PC-3 (cell line): ENCODE measurements at regions not wholly inside any gene's neighbourhood (a gene's known extent, or its start where the extent isn't known, plus 50 kb on each side); places are given as distances from the start of the nearest gene placed in this dataset.

ENCODE experiments used
- ATAC-seq: fragments of 200-7000 bp; cut with Tn5 transposase; 2 replicates; pipeline ENCODE4 v1.9.1; 2020; ENCODE audit warnings: mild to moderate bottlenecking, moderate library complexity
- BruUV-seq: library from RNA; stranded (reverse); fragments of 400-500 nt; replicated peaks from 2 replicates; lab custom pipeline; 2021; lab: Mats Ljungman, UMichigan
- CTCF ChIA-PET: fragments of 300-600 bp; sonication (Branson Sonifier 250); formaldehyde crosslinking; loops from one replicate; lab custom pipeline; 2022; ENCODE audit warnings: antibody characterized with exemption; lab: Charles Lee
- POLR2A ChIA-PET: fragments of 300-600 bp; sonication (Branson Sonifier 250); formaldehyde crosslinking; loops from one replicate; lab custom pipeline; 2022; ENCODE audit warnings: antibody characterized with exemption; ENCODE audit not compliant: unreplicated experiment; lab: Charles Lee
- DNase-seq: peaks from one replicate; pipeline ENCODE4 v3.0.0-alpha.2; 2015
- H2AFZ ChIP-seq: fragments of 300-600 bp; sonication (generic); 2 replicates; pipeline ENCODE4 v1.6.0; 2016; ENCODE audit warnings: antibody characterized with exemption, low read length
- H3F3A ChIP-seq: fragments of 300-600 bp; sonication (generic); one replicate; pipeline ENCODE4 v1.6.0; 2017; ENCODE audit warnings: antibody characterized with exemption, low read length, control low read depth, mild to moderate bottlenecking; ENCODE audit not compliant: unreplicated experiment
- H3K27ac ChIP-seq: fragments of 300-600 bp; sonication (generic); 2 replicates; pipeline ENCODE4 v1.5.1; 2016; ENCODE audit warnings: mild to moderate bottlenecking, low read length
- H3K27me3 ChIP-seq: fragments of 300-600 bp; sonication (generic); 2 replicates; pipeline ENCODE4 v1.6.1; 2016; ENCODE audit warnings: low read length, mixed read lengths
- H3K36me3 ChIP-seq: fragments of 300-600 bp; sonication (generic); 2 replicates; pipeline ENCODE4 v1.6.1; 2016; ENCODE audit warnings: low read depth, mixed run types, low read length, mixed read lengths
- H3K4me1 ChIP-seq: fragments of 300-600 bp; sonication (generic); 2 replicates; pipeline ENCODE4 v1.5.1; 2016; ENCODE audit warnings: low read length; ENCODE audit not compliant: insufficient read depth
- H3K4me2 ChIP-seq: fragments of 300-600 bp; sonication (generic); 2 replicates; pipeline ENCODE4 v1.6.0; 2016; ENCODE audit warnings: low read length
- H3K4me3 ChIP-seq: fragments of 300-600 bp; sonication (generic); 2 replicates; pipeline ENCODE4 v1.5.1; 2016; ENCODE audit warnings: mild to moderate bottlenecking, low read length, mixed read lengths
- H3K79me2 ChIP-seq: fragments of 300-600 bp; sonication (generic); 2 replicates; pipeline ENCODE4 v1.6.1; 2017; ENCODE audit warnings: low read length, mixed read lengths
- H3K9ac ChIP-seq: fragments of 300-600 bp; sonication (generic); 2 replicates; pipeline ENCODE4 v1.6.0; 2016; ENCODE audit warnings: mild to moderate bottlenecking, low read length
- H3K9me2 ChIP-seq: fragments of 300-600 bp; sonication (generic); replicated peaks from 2 replicates; pipeline ENCODE4 v1.6.1; 2016; ENCODE audit warnings: mixed run types, low read length, mixed read lengths
- H3K9me3 ChIP-seq: fragments of 300-600 bp; sonication (generic); 2 replicates; pipeline ENCODE4 v1.6.1; 2016; ENCODE audit warnings: low read length, mixed read lengths
- H4K20me1 ChIP-seq: fragments of 300-600 bp; sonication (generic); 2 replicates; pipeline ENCODE4 v1.6.1; 2016; ENCODE audit warnings: low read length, mixed read lengths
- EZH2 ChIP-seq: fragments of 300-600 bp; sonication (generic); IDR thresholded peaks from one replicate; pipeline ENCODE4 v1.6.1; 2017; ENCODE audit warnings: antibody characterized with exemption, mild to moderate bottlenecking, low read length; ENCODE audit not compliant: unreplicated experiment
- EZH2phosphoT487 ChIP-seq: fragments of 300-600 bp; sonication (generic); IDR thresholded peaks from 2 replicates; pipeline ENCODE4 v1.6.1; 2018; ENCODE audit warnings: mild to moderate bottlenecking, antibody characterized with exemption, low read length, borderline replicate concordance
- intact Hi-C: fragments of 100-400 bp; cut with micrococcal nuclease; formaldehyde crosslinking; loops from 2 replicates; pipeline ENCODE4 v1.9.0; 2023
- TF ChIP-seq, protein P1 (sequence below): fragments of 300-600 bp; sonication (generic); conservative IDR thresholded peaks from 2 replicates; pipeline ENCODE4 v1.5.1; 2017; ENCODE audit warnings: antibody characterized with exemption, low read depth, mild to moderate bottlenecking, low read length

DNA sequence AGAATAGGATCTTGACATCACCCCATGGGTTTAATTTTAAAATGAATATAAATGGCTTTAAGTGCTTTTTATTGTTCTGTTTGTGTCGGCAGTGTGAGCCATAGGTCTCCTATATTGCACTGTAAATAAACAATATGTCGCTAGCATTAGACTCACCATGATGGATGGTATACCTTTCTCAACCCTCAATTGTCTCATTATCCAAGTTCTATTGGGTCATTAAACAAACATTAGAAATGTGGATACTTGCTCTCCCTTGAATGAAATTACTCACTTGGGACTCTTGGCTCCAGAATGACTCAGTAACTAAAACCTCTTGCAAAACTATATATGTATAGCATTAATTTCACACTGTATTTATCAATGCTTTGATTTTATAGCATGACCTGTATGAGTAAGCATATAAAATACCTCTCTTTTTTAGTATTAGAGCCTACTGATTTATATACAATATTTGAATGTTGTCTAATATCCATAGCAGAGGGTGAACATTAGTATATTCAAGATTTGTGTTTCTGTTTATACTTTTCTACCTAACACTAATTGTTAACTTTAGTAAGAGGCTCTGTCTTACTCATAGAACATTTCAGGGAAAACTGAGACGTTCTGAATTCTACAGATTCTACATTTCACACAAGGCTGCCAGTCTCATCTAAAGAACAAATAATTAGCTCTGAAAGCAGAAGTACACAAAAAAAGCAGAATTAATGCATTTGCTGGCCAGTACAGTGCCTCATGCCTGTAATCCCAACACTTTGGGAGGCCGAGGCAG, 303.8 kb upstream of the PRR16 start:
- peaks cover 11% of the 10 kb centered on the region for H3K4me1 ChIP-seq
- H3K9ac ChIP-seq: peak overlapping the region; percentile 39; the same call in 1 of the 2 replicates
- no peak overlapping the region; the same call in 1 of the 2 replicates for H3K4me3 ChIP-seq
- no peaks in the 10 kb centered on the region for H3K27me3 ChIP-seq
- peaks cover 4% of the 10 kb centered on the region for H3F3A ChIP-seq
- ATAC-seq: peak; percentile 94
- no TSS peak for BruUV-seq
- H3K9me2 ChIP-seq: no peaks in the 10 kb centered on the region
- H3K27ac ChIP-seq: peak overlapping the region; percentile 87
- peak; percentile 89 for DNase-seq
- peak overlapping the region; percentile 17; the same call in 1 of the 2 replicates for H2AFZ ChIP-seq
- TF ChIP-seq EZH2: no peak
- TF ChIP-seq, protein P1, sequence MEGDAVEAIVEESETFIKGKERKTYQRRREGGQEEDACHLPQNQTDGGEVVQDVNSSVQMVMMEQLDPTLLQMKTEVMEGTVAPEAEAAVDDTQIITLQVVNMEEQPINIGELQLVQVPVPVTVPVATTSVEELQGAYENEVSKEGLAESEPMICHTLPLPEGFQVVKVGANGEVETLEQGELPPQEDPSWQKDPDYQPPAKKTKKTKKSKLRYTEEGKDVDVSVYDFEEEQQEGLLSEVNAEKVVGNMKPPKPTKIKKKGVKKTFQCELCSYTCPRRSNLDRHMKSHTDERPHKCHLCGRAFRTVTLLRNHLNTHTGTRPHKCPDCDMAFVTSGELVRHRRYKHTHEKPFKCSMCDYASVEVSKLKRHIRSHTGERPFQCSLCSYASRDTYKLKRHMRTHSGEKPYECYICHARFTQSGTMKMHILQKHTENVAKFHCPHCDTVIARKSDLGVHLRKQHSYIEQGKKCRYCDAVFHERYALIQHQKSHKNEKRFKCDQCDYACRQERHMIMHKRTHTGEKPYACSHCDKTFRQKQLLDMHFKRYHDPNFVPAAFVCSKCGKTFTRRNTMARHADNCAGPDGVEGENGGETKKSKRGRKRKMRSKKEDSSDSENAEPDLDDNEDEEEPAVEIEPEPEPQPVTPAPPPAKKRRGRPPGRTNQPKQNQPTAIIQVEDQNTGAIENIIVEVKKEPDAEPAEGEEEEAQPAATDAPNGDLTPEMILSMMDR: no peak
- TF ChIP-seq EZH2phosphoT487: no peak
- H3K9me3 ChIP-seq: no peaks in the 10 kb centered on the region
- ChIA-PET CTCF (no interaction called here), POLR2A (no interaction called here)
- H3K36me3 ChIP-seq: no peaks in the 10 kb centered on the region
- H4K20me1 ChIP-seq: no peaks in the 10 kb centered on the region
- no peaks in the 10 kb centered on the region for H3K79me2 ChIP-seq
- intact Hi-C loops: no loop called here
- peak overlapping the region; percentile 66 for H3K4me2 ChIP-seq

DNA sequence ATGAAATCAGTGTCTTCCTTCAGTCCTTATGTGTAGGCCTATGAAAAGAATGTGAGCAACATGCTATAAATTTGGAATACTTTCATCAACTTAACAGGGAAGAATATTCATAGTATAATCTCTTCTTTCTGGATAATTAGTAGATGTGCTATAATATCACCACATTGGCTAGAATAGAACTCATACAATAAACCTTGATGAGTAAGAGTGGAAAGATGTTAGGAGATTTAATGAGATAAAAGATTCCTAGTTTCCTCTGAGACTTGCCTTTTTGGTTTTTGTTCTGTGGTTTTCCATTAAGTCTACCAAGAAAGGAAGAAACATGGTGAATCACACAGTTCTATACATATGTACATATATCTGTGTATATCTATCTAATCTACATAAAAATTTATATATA, 301.8 kb upstream of the PRR16 start:
- intact Hi-C loops: no loop called here
- no peak overlapping the region for H2AFZ ChIP-seq
- H3K4me2 ChIP-seq: no peak overlapping the region
- H3K27me3 ChIP-seq: no peaks in the 10 kb centered on the region
- peaks cover 4% of the 10 kb centered on the region for H3F3A ChIP-seq
- H3K27ac ChIP-seq: no peak overlapping the region
- H3K9ac ChIP-seq: no peak overlapping the region
- H3K9me2 ChIP-seq: no peaks in the 10 kb centered on the region
- CTCF ChIA-PET: no interaction called here
- H3K9me3 ChIP-seq: no peaks in the 10 kb centered on the region
- DNase-seq: peak; percentile 49
- H3K36me3 ChIP-seq: no peaks in the 10 kb centered on the region
- TF ChIP-seq EZH2 (no peak), EZH2phosphoT487 (no peak)
- TF ChIP-seq, protein P1: no peak
- ATAC-seq: peak; percentile 8
- no peaks in the 10 kb centered on the region for H4K20me1 ChIP-seq
- no peak overlapping the region for H3K4me3 ChIP-seq
- H3K79me2 ChIP-seq: no peaks in the 10 kb centered on the region
- no TSS peak for BruUV-seq
- POLR2A ChIA-PET: no interaction called here
- H3K4me1 ChIP-seq: peaks cover 11% of the 10 kb centered on the region

DNA sequence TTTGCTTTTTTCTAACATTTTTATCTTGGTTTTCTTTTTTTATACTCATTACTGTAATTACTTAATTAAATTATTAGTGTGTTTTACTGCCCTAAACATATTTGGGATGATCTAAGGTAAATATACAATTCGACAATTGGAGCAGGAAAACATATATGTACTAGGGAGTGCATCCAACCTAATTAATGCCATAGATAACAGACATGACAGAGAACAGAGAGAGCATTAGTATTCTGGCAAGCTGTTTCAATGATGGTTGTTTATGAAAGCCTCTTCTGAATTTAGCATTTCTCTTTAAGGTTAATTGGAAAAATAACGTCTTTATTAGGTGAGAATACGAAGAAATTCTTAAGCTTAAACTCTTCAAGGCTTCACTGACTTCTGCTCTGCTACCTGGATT, 300.1 kb upstream of the PRR16 start:
- no peaks in the 10 kb centered on the region for H3K9me3 ChIP-seq
- H3K4me2 ChIP-seq: no peak overlapping the region
- H2AFZ ChIP-seq: no peak overlapping the region
- no peaks in the 10 kb centered on the region for H3K79me2 ChIP-seq
- POLR2A ChIA-PET: no interaction called here
- peaks cover 4% of the 10 kb centered on the region for H3F3A ChIP-seq
- H3K36me3 ChIP-seq: no peaks in the 10 kb centered on the region
- no peak overlapping the region for H3K4me3 ChIP-seq
- no peak for DNase-seq
- TF ChIP-seq, protein P1: no peak
- no peak for TF ChIP-seq EZH2phosphoT487
- no peak for TF ChIP-seq EZH2
- H3K27me3 ChIP-seq: no peaks in the 10 kb centered on the region
- H3K9me2 ChIP-seq: no peaks in the 10 kb centered on the region
- H4K20me1 ChIP-seq: no peaks in the 10 kb centered on the region
- peaks cover 11% of the 10 kb centered on the region for H3K4me1 ChIP-seq
- no peak for ATAC-seq
- no peak overlapping the region for H3K9ac ChIP-seq
- intact Hi-C loops: no loop called here
- CTCF ChIA-PET: no interaction called here
- no peak overlapping the region for H3K27ac ChIP-seq
- no TSS peak for BruUV-seq
